Activated CD8-positive, alpha-beta T cell treated with anti-CD3 and anti-CD28 coated beads, Interleukin-2, amount 10 ng/mL, durations not matched to agents 7 days and 5 days (primary cell): ENCODE measurements at regions not wholly inside any gene's neighbourhood (a gene's known extent, or its start where the extent isn't known, plus 50 kb on each side); places are given as distances from the start of the nearest gene placed in this dataset.

ENCODE experiments used
- ATAC-seq: fragments of 150-1000 bp; cut with Tn5 transposase; one replicate; pipeline ENCODE4 v1.10.0; 2021; ENCODE audit warnings: moderate library complexity
- CTCF ChIA-PET: fragments of 350-600 bp; sonication (Branson Sonifier 250); formaldehyde crosslinking; loops from one replicate; lab custom pipeline; 2021; ENCODE audit warnings: antibody characterized with exemption; lab: Charles Lee
- POLR2A ChIA-PET: fragments of 350-600 bp; sonication (Branson Sonifier 250); formaldehyde crosslinking; loops from one replicate; lab custom pipeline; 2021; ENCODE audit warnings: antibody characterized with exemption; lab: Charles Lee
- DNase-seq: peaks from one replicate; pipeline ENCODE4 v3.0.0-alpha.2; 2020
- H3K27ac Mint-ChIP-seq: one replicate; pipeline ENCODE4 v1.8.0; 2021; ENCODE audit warnings: mild to moderate bottlenecking, mixed read lengths
- H3K27me3 Mint-ChIP-seq: one replicate; pipeline ENCODE4 v1.8.0; 2021; ENCODE audit warnings: low read depth, mixed read lengths
- H3K36me3 Mint-ChIP-seq: one replicate; pipeline ENCODE4 v1.8.0; 2021; ENCODE audit warnings: low read depth, mixed read lengths
- H3K4me1 Mint-ChIP-seq: one replicate; pipeline ENCODE4 v1.8.0; 2021; ENCODE audit warnings: low read depth, mixed read lengths
- H3K4me3 Mint-ChIP-seq: one replicate; pipeline ENCODE4 v1.8.0; 2021; ENCODE audit warnings: mild to moderate bottlenecking, mixed read lengths
- H3K9me3 Mint-ChIP-seq: one replicate; pipeline ENCODE4 v1.8.0; 2022; ENCODE audit warnings: mixed read lengths; ENCODE audit not compliant: insufficient read depth

DNA sequence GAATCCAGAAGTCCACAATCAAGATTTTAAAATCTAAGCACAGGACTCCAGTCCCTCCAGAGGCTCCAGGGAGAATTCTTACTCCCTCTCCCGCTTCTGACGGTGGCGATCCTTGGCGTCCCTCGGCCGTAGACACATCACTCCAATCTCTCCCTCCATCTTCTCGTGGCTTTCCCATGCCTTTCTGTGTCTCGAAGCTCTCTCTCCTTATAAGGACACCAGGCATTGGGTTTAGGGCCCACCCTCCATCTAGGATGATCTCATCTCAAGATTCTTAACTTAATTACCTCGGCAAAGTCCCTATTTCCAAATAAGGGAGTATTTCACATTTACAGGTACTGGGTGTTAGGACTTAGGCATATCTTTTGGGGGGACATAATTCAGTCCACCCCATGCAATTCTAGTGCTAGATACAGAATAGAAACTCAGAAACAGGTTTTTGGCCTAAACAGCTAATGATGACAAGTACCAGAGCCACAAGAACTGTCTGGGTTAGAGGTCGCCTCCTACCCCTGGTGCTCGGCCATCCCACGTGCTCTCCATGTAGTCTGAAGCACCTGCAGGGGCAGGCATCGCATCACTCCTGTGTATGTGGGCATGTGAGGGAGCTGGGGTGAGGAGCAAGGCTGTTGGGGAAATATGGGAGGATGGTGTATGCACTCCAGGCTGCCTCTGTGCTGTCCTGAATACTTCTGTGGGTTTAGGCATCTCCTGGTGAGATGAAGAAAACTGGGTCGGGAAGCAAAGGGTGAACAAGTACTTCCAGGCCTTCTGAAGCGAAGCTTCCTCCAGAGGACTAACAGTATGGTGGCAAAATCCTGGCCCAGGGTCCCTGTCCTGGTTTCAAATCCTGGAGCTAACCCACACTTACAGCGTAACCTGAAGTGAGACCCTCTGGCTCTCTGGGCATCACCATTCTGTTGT is 298.3 kb upstream of the ZMIZ1 start:
- no peaks in the 10 kb centered on the region for H3K9me3 Mint-ChIP-seq
- ATAC-seq (no peak), DNase-seq (no peak)
- H3K27ac Mint-ChIP-seq, result no peak overlapping the region
- ChIA-PET POLR2A (no interaction called here), CTCF (no interaction called here)
- no peaks in the 10 kb centered on the region for H3K36me3 Mint-ChIP-seq
- H3K4me3 Mint-ChIP-seq, result no peak overlapping the region
- no peaks in the 10 kb centered on the region for H3K4me1 Mint-ChIP-seq
- no peaks in the 10 kb centered on the region for H3K27me3 Mint-ChIP-seq

- H3K4me1 Mint-ChIP-seq, result no peaks in the 10 kb centered on the region
- H3K4me3 Mint-ChIP-seq, result no peak overlapping the region
- H3K27me3 Mint-ChIP-seq, result no peaks in the 10 kb centered on the region
- H3K27ac Mint-ChIP-seq, result no peak overlapping the region
- no peaks in the 10 kb centered on the region for H3K36me3 Mint-ChIP-seq
- H3K9me3 Mint-ChIP-seq, result no peaks in the 10 kb centered on the region
- ATAC-seq (no peak), DNase-seq (no peak)
- POLR2A ChIA-PET, result no interaction called here
- CTCF ChIA-PET, result no interaction called here
These were observed 297.5 kb upstream of the ZMIZ1 start for GRCh38 chr10:78771260-78771659.

GRCh38 chr10:78771808-78772455 is 296.8 kb upstream of the ZMIZ1 start:
- ATAC-seq, result no peak
- Mint-ChIP-seq H3K9me3 (no peaks in the 10 kb centered on the region), H3K4me3 (no peak overlapping the region), H3K27ac (no peak overlapping the region), H3K27me3 (no peaks in the 10 kb centered on the region), H3K4me1 (no peaks in the 10 kb centered on the region), H3K36me3 (no peaks in the 10 kb centered on the region)
- DNase-seq, result no peak
- POLR2A ChIA-PET, result no interaction called here
- CTCF ChIA-PET, result no interaction called here

DNA sequence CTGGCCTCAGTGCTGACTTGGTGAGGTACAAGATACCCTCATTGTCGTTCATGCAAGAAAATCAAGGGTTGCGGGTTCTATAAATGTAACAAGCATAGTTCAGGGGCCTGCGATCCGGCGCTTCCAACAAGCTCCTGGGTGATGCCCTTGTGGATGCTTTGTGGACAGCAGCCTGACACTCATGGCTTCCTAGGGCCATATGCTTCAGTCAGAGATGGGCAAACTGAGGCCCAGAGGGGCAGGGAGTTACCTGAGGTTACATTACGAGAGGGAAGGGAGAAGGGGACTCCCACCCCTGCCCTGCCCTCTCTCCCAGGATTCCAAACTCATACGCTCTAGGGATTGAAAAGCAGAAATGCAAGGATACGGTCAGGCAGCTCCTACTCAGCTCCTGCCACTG is 296.3 kb upstream of the ZMIZ1 start:
- DNase-seq (no peak), ATAC-seq (no peak)
- Mint-ChIP-seq H3K9me3 (no peaks in the 10 kb centered on the region), H3K4me1 (no peaks in the 10 kb centered on the region), H3K27me3 (no peaks in the 10 kb centered on the region), H3K36me3 (no peaks in the 10 kb centered on the region), H3K4me3 (no peak overlapping the region), H3K27ac (no peak overlapping the region)
- ChIA-PET CTCF (no interaction called here), POLR2A (no interaction called here)

- H3K27me3 Mint-ChIP-seq, result no peaks in the 10 kb centered on the region
- CTCF ChIA-PET, result no interaction called here
- no peaks in the 10 kb centered on the region for H3K4me1 Mint-ChIP-seq
- no peaks in the 10 kb centered on the region for H3K36me3 Mint-ChIP-seq
- H3K4me3 Mint-ChIP-seq, result no peak overlapping the region
- POLR2A ChIA-PET, result no interaction called here
- H3K9me3 Mint-ChIP-seq, result no peaks in the 10 kb centered on the region
- H3K27ac Mint-ChIP-seq, result no peak overlapping the region
- DNase-seq (no peak), ATAC-seq (no peak)
These were observed 295.7 kb upstream of the ZMIZ1 start for GRCh38 chr10:78772986-78773530.

GRCh38 chr10:78774614-78774998 is 294.2 kb upstream of the ZMIZ1 start:
- POLR2A ChIA-PET, result no interaction called here
- no peak for ATAC-seq
- no peak for DNase-seq
- Mint-ChIP-seq H3K9me3 (no peaks in the 10 kb centered on the region), H3K27ac (no peak overlapping the region), H3K27me3 (no peaks in the 10 kb centered on the region), H3K4me1 (no peaks in the 10 kb centered on the region), H3K4me3 (no peak overlapping the region), H3K36me3 (no peaks in the 10 kb centered on the region)
- CTCF ChIA-PET, result no interaction called here

DNA sequence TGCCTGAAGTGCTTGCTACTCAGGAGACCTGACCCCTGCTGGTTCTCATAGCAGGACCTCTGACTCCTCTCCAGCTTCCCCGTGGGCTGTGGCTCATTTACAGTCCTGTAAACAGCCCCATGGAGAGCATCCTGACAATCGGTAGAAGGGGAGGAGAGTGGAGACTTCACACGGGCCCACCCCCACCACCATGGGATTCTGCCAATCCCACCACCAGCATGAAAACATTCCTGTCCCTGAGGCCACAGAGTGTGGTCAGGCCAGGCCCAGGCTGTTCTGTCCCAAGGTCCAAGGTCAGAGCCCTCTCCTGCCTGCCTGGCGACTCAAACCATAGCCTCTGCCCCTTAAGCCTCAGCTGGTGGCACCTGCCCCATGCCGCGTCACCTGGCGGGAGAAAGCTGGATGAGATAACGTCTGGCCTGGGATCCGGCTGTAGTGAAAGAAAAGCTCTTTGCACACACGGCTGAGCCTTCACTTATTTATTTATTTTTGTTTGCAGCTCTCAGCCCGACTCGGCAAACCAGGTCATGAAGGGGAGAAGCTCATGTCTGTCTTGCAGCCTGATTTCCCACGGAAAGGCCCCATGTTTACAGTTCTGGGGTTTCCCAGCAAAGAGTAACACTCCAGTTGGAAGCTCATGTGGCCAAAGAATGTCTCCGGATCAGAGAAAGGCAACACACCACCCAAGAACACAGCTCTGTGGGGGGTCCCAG is 293.6 kb upstream of the ZMIZ1 start:
- Mint-ChIP-seq H3K4me1 (no peaks in the 10 kb centered on the region), H3K27me3 (no peaks in the 10 kb centered on the region), H3K9me3 (no peaks in the 10 kb centered on the region), H3K27ac (no peak overlapping the region), H3K36me3 (no peaks in the 10 kb centered on the region), H3K4me3 (no peak overlapping the region)
- ChIA-PET POLR2A (no interaction called here), CTCF (no interaction called here)
- no peak for ATAC-seq
- no peak for DNase-seq

GRCh38 chr10:78775891-78776290 is 292.9 kb upstream of the ZMIZ1 start:
- H3K27ac Mint-ChIP-seq, result no peak overlapping the region
- no peaks in the 10 kb centered on the region for H3K36me3 Mint-ChIP-seq
- ChIA-PET POLR2A (no interaction called here), CTCF (no interaction called here)
- H3K4me3 Mint-ChIP-seq, result no peak overlapping the region
- ATAC-seq (no peak), DNase-seq (no peak)
- no peaks in the 10 kb centered on the region for H3K27me3 Mint-ChIP-seq
- H3K9me3 Mint-ChIP-seq, result no peaks in the 10 kb centered on the region
- H3K4me1 Mint-ChIP-seq, result no peaks in the 10 kb centered on the region

DNA sequence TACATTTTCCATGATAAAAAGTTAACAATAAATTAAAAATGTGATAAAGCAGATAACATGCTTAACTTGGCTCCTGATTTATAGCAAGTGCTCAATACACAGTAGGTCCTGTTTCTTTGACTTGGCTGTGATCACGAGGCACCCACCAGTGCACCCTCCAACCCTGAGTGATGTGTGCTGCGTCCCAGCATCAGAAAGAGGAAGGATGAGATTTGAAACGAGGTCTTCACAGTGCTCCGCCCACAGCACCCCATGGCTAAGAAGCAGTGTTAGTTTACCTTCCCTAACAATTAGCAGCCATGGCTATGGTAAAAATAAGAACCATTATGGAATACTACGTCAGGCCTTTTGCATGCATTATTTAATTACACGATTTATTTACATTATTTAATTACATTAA is 292.0 kb upstream of the ZMIZ1 start:
- no peaks in the 10 kb centered on the region for H3K27me3 Mint-ChIP-seq
- no peak overlapping the region for H3K27ac Mint-ChIP-seq
- H3K4me3 Mint-ChIP-seq, result no peak overlapping the region
- ChIA-PET CTCF (no interaction called here), POLR2A (no interaction called here)
- H3K9me3 Mint-ChIP-seq, result no peaks in the 10 kb centered on the region
- no peaks in the 10 kb centered on the region for H3K36me3 Mint-ChIP-seq
- no peaks in the 10 kb centered on the region for H3K4me1 Mint-ChIP-seq
- DNase-seq (no peak), ATAC-seq (no peak)

DNA sequence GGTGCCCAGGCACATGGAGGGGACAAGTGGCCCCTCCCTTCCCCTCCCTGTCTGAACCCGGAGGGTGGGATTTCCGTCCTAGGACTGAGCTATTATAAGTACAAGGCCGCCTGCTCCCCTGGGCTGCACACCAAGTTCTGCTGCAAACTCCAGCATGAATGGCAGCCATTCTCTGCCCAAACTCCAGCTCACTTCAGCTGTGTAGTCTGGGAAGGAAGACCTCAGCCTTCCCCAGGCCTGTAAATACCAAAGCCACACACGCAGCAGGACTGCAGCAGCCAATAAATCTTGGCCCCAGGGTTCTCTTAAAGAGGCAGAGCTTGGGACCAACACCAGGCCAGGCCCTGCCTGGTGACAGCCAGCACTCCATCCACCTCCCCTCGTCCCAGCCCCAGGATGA is 291.3 kb upstream of the ZMIZ1 start:
- ATAC-seq (no peak), DNase-seq (no peak)
- H3K9me3 Mint-ChIP-seq, result no peaks in the 10 kb centered on the region
- H3K4me3 Mint-ChIP-seq, result no peak overlapping the region
- ChIA-PET POLR2A (no interaction called here), CTCF (interaction anchor here (1.1 kb wide), 1 partner anchor 418 kb away, joined by 3 read pairs; no protein-coding TSS in a partner anchor)
- no peaks in the 10 kb centered on the region for H3K27me3 Mint-ChIP-seq
- H3K36me3 Mint-ChIP-seq, result no peaks in the 10 kb centered on the region
- H3K27ac Mint-ChIP-seq, result no peak overlapping the region
- no peaks in the 10 kb centered on the region for H3K4me1 Mint-ChIP-seq

DNA sequence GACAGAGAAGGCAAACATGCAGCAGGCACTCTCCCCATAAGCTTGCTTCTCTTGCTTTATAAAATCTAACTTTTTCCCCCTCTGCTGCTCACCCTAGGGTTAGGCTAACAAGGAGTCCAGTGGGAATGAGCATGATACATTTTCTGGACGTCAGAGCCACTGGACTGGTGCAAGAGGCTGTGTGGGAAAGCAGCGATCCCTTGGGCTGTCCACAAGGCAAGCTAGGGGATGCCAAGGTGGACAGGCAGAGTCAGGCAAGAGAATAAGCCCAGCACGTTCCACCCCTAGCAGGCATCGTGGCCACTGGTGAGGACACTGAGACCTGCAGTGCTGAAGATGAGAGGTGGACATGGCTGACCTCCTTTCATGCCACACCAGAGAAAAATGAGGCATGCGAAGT is 290.9 kb upstream of the ZMIZ1 start:
- no peak for ATAC-seq
- Mint-ChIP-seq H3K4me3 (no peak overlapping the region), H3K9me3 (no peaks in the 10 kb centered on the region), H3K36me3 (no peaks in the 10 kb centered on the region), H3K27ac (no peak overlapping the region), H3K27me3 (no peaks in the 10 kb centered on the region), H3K4me1 (no peaks in the 10 kb centered on the region)
- DNase-seq, result no peak
- ChIA-PET CTCF (interaction anchor here (1.1 kb wide), 1 partner anchor 417 kb away, joined by 3 read pairs; no protein-coding TSS in a partner anchor), POLR2A (no interaction called here)
